ENCODE measurements at regions not wholly inside any gene's neighbourhood (a gene's known extent, or its start where the extent isn't known, plus 50 kb on each side); places are given as distances from the start of the nearest gene placed in this dataset.

GRCh38 chr19:28185646-28186045 is 1027.3 kb downstream of the UQCRFS1 start:
- TF ChIP-seq CTCF (conservative IDR thresholded peaks at IDR 0.05; ENCODE audit: low read depth, low read length): no peak
- no peak for DNase-seq (ENCODE audit: low read depth)
- H3K4me3 ChIP-seq (ENCODE audit: low read depth, low read length): no peak overlapping the region

DNA sequence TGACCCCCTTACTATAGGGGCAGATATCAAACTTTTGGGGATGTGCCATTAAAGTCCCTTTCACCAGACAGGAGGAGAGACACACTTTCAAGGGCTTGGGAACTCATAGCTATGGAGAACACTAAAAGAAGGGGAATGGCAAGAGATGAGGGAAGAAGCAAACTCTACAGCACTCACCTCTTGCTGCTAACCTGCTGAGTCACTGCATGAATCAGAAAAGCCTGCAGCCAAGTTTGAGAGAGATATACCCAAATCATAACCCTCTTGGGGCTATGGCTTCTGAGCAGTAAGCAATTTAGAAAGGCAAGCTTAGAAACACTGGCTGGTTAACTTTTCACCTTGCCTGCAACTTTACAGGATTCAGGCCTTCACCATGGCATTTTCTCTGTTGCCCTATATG is 1028.0 kb downstream of the UQCRFS1 start:
- DNase-seq (ENCODE audit: low read depth): no peak
- no peak for TF ChIP-seq CTCF (conservative IDR thresholded peaks at IDR 0.05; ENCODE audit: low read depth, low read length)
- no peak overlapping the region for H3K4me3 ChIP-seq (ENCODE audit: low read depth, low read length)

DNA sequence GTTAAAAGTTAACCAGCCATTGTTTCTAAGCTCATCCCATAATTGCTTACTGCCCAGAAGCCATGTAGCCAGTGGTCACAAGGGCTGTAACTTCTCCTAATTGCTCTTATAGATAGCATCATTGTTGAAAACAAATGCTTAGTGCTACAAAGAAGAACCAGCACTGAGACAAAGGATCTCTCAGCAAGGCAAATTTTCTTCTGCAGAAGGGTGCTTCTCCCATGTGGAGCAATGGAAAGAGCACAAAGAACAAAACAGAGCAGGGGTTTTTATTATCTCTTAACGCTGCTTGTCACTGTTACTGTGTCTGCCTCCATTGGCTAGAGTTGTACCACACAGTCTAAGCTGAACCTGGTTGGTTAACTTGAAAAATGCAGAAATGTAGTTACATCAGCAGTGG is 1036.8 kb downstream of the UQCRFS1 start:
- no peak for TF ChIP-seq CTCF (conservative IDR thresholded peaks at IDR 0.05; ENCODE audit: low read depth, low read length)
- no peak overlapping the region for H3K4me3 ChIP-seq (ENCODE audit: low read depth, low read length)
- DNase-seq (ENCODE audit: low read depth): no peak

- DNase-seq (ENCODE audit: low read depth): no peak
- H3K4me3 ChIP-seq (ENCODE audit: low read depth, low read length): no peak overlapping the region
- TF ChIP-seq CTCF (conservative IDR thresholded peaks at IDR 0.05; ENCODE audit: low read depth, low read length): no peak
Measured at GRCh38 chr19:28171983-28172382, 1041.0 kb downstream of the UQCRFS1 start.

- no peak for TF ChIP-seq CTCF (conservative IDR thresholded peaks at IDR 0.05; ENCODE audit: low read depth, low read length)
- no peak for DNase-seq (ENCODE audit: low read depth)
- no peak overlapping the region for H3K4me3 ChIP-seq (ENCODE audit: low read depth, low read length)
Measured at GRCh38 chr19:28170066-28170465, 1042.9 kb downstream of the UQCRFS1 start.

DNA sequence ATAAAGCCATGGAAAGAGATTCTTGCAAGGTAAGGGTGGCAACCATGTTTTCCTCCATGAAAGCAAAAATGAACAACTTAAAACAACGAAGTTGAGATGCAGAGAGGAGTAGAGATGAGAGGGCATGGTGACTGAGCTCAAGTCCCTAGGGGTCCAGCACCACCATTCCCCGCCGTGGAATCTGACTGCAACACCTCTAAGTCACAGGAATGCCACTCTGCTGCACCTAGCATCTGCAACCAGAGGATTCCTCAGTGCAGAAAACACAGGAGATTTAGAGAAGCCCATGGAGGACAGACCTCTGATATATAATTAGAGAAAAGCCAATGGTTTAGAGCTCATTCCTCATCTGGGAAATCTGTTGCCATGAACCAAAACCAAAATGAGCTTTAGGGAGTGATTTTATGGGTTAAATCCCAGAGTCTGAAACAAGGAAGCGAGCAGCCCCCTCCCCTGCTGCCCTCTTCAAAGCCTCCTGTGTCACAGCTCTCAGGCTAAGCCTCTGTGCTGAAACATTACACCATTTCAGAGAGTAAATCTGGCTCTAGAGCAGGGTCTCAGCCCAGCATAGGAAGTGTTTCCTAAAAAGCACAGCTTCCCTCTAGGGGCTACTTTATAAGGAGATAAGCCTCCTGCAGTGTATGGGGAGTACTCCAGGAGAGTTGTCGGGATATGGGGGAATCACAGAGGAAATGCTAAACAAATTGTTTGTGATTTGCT is 1043.6 kb downstream of the UQCRFS1 start:
- DNase-seq (ENCODE audit: low read depth): no peak
- H3K4me3 ChIP-seq (ENCODE audit: low read depth, low read length): no peak overlapping the region
- no peak for TF ChIP-seq CTCF (conservative IDR thresholded peaks at IDR 0.05; ENCODE audit: low read depth, low read length)

- no peak for TF ChIP-seq CTCF (conservative IDR thresholded peaks at IDR 0.05; ENCODE audit: low read depth, low read length)
- H3K4me3 ChIP-seq (ENCODE audit: low read depth, low read length): no peak overlapping the region
- DNase-seq (ENCODE audit: low read depth): no peak
Measured at GRCh38 chr19:28168557-28168956, 1044.4 kb downstream of the UQCRFS1 start.

Data from choroid plexus epithelial cell (primary cell).